HCT116 (cell line): ENCODE measurements at regions not wholly inside any gene's neighbourhood (a gene's known extent, or its start where the extent isn't known, plus 50 kb on each side); places are given as distances from the start of the nearest gene placed in this dataset.

Experiments used
- ATAC-seq: fragments of 200-7000 bp; cut with Tn5 transposase; 2 replicates; pipeline ENCODE4 v1.9.1; 2020; ENCODE audit warnings: mild to moderate bottlenecking, moderate library complexity
- BruUV-seq: library from RNA; stranded (reverse); fragments of 400-500 nt; replicated peaks from 2 replicates; lab custom pipeline; 2021; lab: Mats Ljungman, UMichigan
- CTCF ChIA-PET: fragments of 300-600 bp; sonication (Branson Sonifier 250); formaldehyde crosslinking; loops from one replicate; lab custom pipeline; 2021; ENCODE audit warnings: antibody characterized with exemption; lab: Charles Lee
- POLR2A ChIA-PET: fragments of 300-600, 350-600 bp; sonication (Branson Sonifier 250); formaldehyde crosslinking; loops from one replicate; lab custom pipeline; 2021; ENCODE audit warnings: antibody characterized with exemption; lab: Charles Lee
- RAD21 ChIA-PET, 2 experiments: fragments of 300-600 bp; sonication (Branson Sonifier 250); formaldehyde crosslinking; loops; one replicate each; lab custom pipeline; 2023; ENCODE audit warnings: low total read pairs in 2 of 2; ENCODE audit not compliant: uncharacterized antibody in 2 of 2, unreplicated experiment in 2 of 2, low non-redundant PET in 1 of 2; lab: Charles Lee
- DNase-seq: peaks from one replicate; pipeline ENCODE4 v3.0.0-alpha.2; 2010; ENCODE audit warnings: low read depth, low spot score
- H2AFZ ChIP-seq: fragments of 200-600 bp; shearing (Covaris generic), sonication (generic); 2 replicates; pipeline ENCODE4 v1.6.1; 2017; ENCODE audit warnings: low read depth, mixed run types, mixed read lengths, antibody characterized with exemption, low read length; ENCODE audit not compliant: poor library complexity, severe bottlenecking
- H3K27ac ChIP-seq: 2 replicates; pipeline ENCODE4 v1.5.1; 2012; ENCODE audit warnings: low read depth, low read length
- H3K27me3 ChIP-seq: fragments of 200-600 bp; sonication (generic); 2 replicates; pipeline ENCODE4 v1.6.1; 2016; ENCODE audit warnings: mixed run types, low read length, mixed read lengths; ENCODE audit not compliant: insufficient read depth
- H3K36me3 ChIP-seq, 2 experiments: fragments of 200-500 bp in 1 of 2; fragments of 200-600 bp in 1 of 2; sonication (Bioruptor generic) in 1 of 2; sonication (generic) in 1 of 2; 2 replicates each; pipeline versions ENCODE4 v1.5.1 to v1.6.1; 2014 to 2016; ENCODE audit warnings: low read length in 2 of 2, inconsistent platforms in 1 of 2, mixed read lengths in 1 of 2, mixed run types in 1 of 2; ENCODE audit not compliant: insufficient read depth in 2 of 2, control insufficient read depth in 1 of 2
- H3K4me1 ChIP-seq, 2 experiments: fragments of 200-600 bp in 1 of 2; sonication (generic) in 1 of 2; 2 replicates each; pipeline versions ENCODE4 v1.5.1 to v1.6.1; 2012 to 2017; ENCODE audit warnings: low read length in 2 of 2, inconsistent platforms in 1 of 2, mild to moderate bottlenecking in 1 of 2, mixed read lengths in 1 of 2, mixed run types in 1 of 2, moderate library complexity in 1 of 2; ENCODE audit not compliant: insufficient read depth in 2 of 2, control insufficient read depth in 1 of 2
- H3K4me2 ChIP-seq: fragments of 200-600 bp; sonication (generic); 2 replicates; pipeline ENCODE4 v1.6.1; 2017; ENCODE audit warnings: mixed run types, low read length, mixed read lengths
- H3K4me3 ChIP-seq, 2 experiments: fragments of 200-600 bp in 1 of 2; sonication (generic) in 1 of 2; replicated peaks in 1 of 2; 2 replicates each; pipeline ENCODE4 v1.5.1; 2011 to 2016; ENCODE audit warnings: low read length in 2 of 2, control low read depth in 1 of 2, low read depth in 1 of 2, mild to moderate bottlenecking in 1 of 2, mixed read lengths in 1 of 2, mixed run types in 1 of 2
- H3K79me2 ChIP-seq: fragments of 200-600 bp; sonication (generic); 2 replicates; pipeline ENCODE4 v1.6.1; 2017; ENCODE audit warnings: mild to moderate bottlenecking, mixed run types, low read length, moderate library complexity, mixed read lengths; ENCODE audit not compliant: insufficient read depth
- H3K9ac ChIP-seq: fragments of 200-600 bp; sonication (generic); 2 replicates; pipeline ENCODE4 v1.6.1; 2016; ENCODE audit warnings: low read length, mixed read lengths
- H3K9me2 ChIP-seq: fragments of 200-600 bp; sonication (generic), shearing (Covaris generic); 2 replicates; pipeline ENCODE4 v1.6.1; 2017; ENCODE audit warnings: mixed run types, mild to moderate bottlenecking, moderate library complexity; ENCODE audit not compliant: insufficient read depth
- H3K9me3 ChIP-seq, 2 experiments: fragments of 200-500 bp in 1 of 2; fragments of 200-600 bp in 1 of 2; sonication (Bioruptor generic) in 1 of 2; sonication (generic) in 1 of 2; 2 replicates each; pipeline ENCODE4 v1.6.1; 2014 to 2017; ENCODE audit warnings: low read length in 2 of 2, mixed read lengths in 2 of 2, inconsistent platforms in 1 of 2, low read depth in 1 of 2, mild to moderate bottlenecking in 1 of 2, mixed run types in 1 of 2, moderate library complexity in 1 of 2; ENCODE audit not compliant: control insufficient read depth in 1 of 2, insufficient read depth in 1 of 2
- H4K20me1 ChIP-seq: fragments of 200-600 bp; sonication (generic), shearing (Covaris generic); 2 replicates; pipeline ENCODE4 v1.6.1; 2017; ENCODE audit warnings: mixed run types, mild to moderate bottlenecking, moderate library complexity; ENCODE audit not compliant: insufficient read depth
- ATF3 ChIP-seq: IDR thresholded peaks from 2 replicates; pipeline ENCODE4 v1.6.1; 2012
- CEBPB ChIP-seq: IDR thresholded peaks from 2 replicates; pipeline ENCODE4 v1.6.1; 2012; ENCODE audit warnings: low read depth
- CTCF ChIP-seq, 3 experiments: fragments of 200-600 bp in 1 of 3; sonication (generic) in 1 of 3; IDR thresholded peaks in 2 of 3; conservative IDR thresholded peaks in 1 of 3; 2 replicates each; pipeline ENCODE4 v1.5.1; 2012 to 2017; ENCODE audit warnings: low read depth in 2 of 3, low read length in 2 of 3, antibody characterized with exemption in 1 of 3, borderline replicate concordance in 1 of 3, control low read depth in 1 of 3, mild to moderate bottlenecking in 1 of 3, mixed read lengths in 1 of 3, mixed run types in 1 of 3, moderate library complexity in 1 of 3; ENCODE audit not compliant: insufficient read depth in 1 of 3
- EGR1 ChIP-seq: IDR thresholded peaks from 2 replicates; pipeline ENCODE4 v1.6.1; 2012; ENCODE audit warnings: low read depth
- EZH2phosphoT487 ChIP-seq: fragments of 200-600 bp; IDR thresholded peaks from 2 replicates; pipeline ENCODE4 v1.6.1; 2018; ENCODE audit warnings: antibody characterized with exemption, borderline replicate concordance
- REST ChIP-seq: IDR thresholded peaks from 2 replicates; pipeline ENCODE4 v1.6.1; 2012; ENCODE audit warnings: low read depth
- YY1 ChIP-seq: IDR thresholded peaks from 2 replicates; pipeline ENCODE4 v1.6.1; 2011; ENCODE audit warnings: low read length, low read depth, moderate library complexity, mild to moderate bottlenecking; ENCODE audit not compliant: insufficient replicate concordance; ENCODE audit errors: extremely low read depth
- ZFX ChIP-seq: fragments of 450-650 bp; IDR thresholded peaks from 2 replicates; pipeline ENCODE4 v1.6.1; 2017
- ZNF274 ChIP-seq: fragments of 200-500 bp; sonication (Bioruptor generic); IDR thresholded peaks from 2 replicates; pipeline ENCODE4 v1.6.1; 2014; ENCODE audit warnings: mild to moderate bottlenecking, low read depth, low read length, inconsistent platforms
- intact Hi-C: fragments of 100-400 bp; cut with micrococcal nuclease; formaldehyde crosslinking; loops from 2 replicates; pipeline ENCODE4 v1.10.0; 2022

DNA sequence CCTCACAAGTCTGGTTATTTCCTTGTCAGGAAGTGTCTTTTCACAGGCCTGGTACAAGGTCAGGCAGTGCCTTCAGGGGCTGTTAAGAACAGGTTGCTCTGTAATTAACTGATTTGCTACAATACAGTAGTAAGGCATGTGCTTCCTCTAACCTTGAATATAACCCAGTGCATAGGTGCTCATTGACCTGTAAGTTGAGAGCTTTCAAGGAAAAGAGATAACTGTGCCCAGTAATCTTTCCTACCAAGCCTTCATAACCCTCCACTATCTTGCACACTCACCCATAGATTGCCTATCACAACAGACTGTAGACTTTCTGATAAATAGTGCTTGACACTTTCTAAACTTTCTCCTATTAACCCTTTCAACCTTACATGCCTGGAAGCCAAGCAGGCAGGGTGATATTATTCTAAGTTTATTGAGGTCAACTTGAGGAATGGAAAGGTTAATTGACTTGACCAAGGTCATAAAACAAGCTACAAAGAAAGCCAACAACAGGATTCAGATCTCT is 148.1 kb downstream of the PPARGC1A start:
- Histone ChIP-seq H3K27me3 (no peaks in the 10 kb centered on the region), H3K9ac (no peak overlapping the region), H3K4me2 (no peak overlapping the region), H3K27ac (no peak overlapping the region), H4K20me1 (no peaks in the 10 kb centered on the region), H3K36me3 (no peaks in the 10 kb centered on the region)
- intact Hi-C loops, result no loop called here
- DNase-seq (no peak), ATAC-seq (no peak)
- POLR2A ChIA-PET, result no interaction called here
- BruUV-seq, result no TSS peak
- TF ChIP-seq CEBPB (no peak), ZFX (no peak), ATF3 (no peak), EZH2phosphoT487 (no peak), ZNF274 (no peak), REST (no peak), CTCF (IDR thresholded peaks at IDR 0.05 in 2 of 3, conservative IDR thresholded peaks at IDR 0.05 in 1 of 3; ENCODE audit: borderline replicate concordance in 1 of 3, insufficient read depth in 1 of 3, low read depth in 2 of 3, low read length in 2 of 3) (no peak), EGR1 (no peak), YY1 (no peak)
- TF ChIP-seq, all 23 proteins: peak for 0
- H3K9me2 ChIP-seq, result no peaks in the 10 kb centered on the region
- CTCF ChIA-PET, result no interaction called here
- RAD21 ChIA-PET, result no interaction called here
- no peak overlapping the region for H3K4me3 ChIP-seq
- H2AFZ ChIP-seq, result no peak overlapping the region
- H3K79me2 ChIP-seq, result no peaks in the 10 kb centered on the region
- H3K4me1 ChIP-seq, result no peaks in the 10 kb centered on the region
- peaks cover 12 to 39% of the 10 kb centered on the region in 2 experiments; a peak in 2 of 4 replicates for H3K9me3 ChIP-seq
